KBM-7 (cell line): ENCODE measurements at regions not wholly inside any gene's neighbourhood (a gene's known extent, or its start where the extent isn't known, plus 50 kb on each side); places are given as distances from the start of the nearest gene placed in this dataset.

Experiments
- DNase-seq: peaks from one replicate; pipeline ENCODE4 v3.0.0-alpha.2; 2015
- in situ Hi-C: fragments of 300-500 bp; cut with MboI; formaldehyde crosslinking; loops from 2 replicates; pipeline ENCODE4 v1.14.3; 2020; ENCODE audit warnings: low sequenced_read_pairs, low pct_unique_long_range_greater_than_20kb, mixed read lengths

GRCh38 chr10:80739963-80740715 lies 202.4 kb downstream of the SH2D4B start:
- no peak for DNase-seq
- in situ Hi-C loops, result no loop called here

- DNase-seq, result no peak
- in situ Hi-C loops, result no loop called here
Measured at GRCh38 chr10:80741278-80741677, 203.6 kb downstream of the SH2D4B start.

GRCh38 chr10:80750268-80750667 lies 212.6 kb downstream of the SH2D4B start:
- DNase-seq, result no peak
- in situ Hi-C loops, result no loop called here

GRCh38 chr10:80751940-80752339 lies 214.2 kb downstream of the SH2D4B start:
- DNase-seq, result no peak
- in situ Hi-C loops, result no loop called here

- DNase-seq, result no peak
- in situ Hi-C loops, result no loop called here
Measured at GRCh38 chr10:80753612-80754011, 215.9 kb downstream of the SH2D4B start.

- DNase-seq, result no peak
- in situ Hi-C loops, result no loop called here
Measured at GRCh38 chr10:80755893-80756292, 218.2 kb downstream of the SH2D4B start.

- in situ Hi-C loops, result no loop called here
- no peak for DNase-seq
Measured at GRCh38 chr10:80759693-80760092, 222.0 kb downstream of the SH2D4B start.

- in situ Hi-C loops, result no loop called here
- DNase-seq, result no peak
Measured at GRCh38 chr10:80760914-80761371, 223.2 kb downstream of the SH2D4B start.

GRCh38 chr10:80767963-80768362 lies 230.3 kb downstream of the SH2D4B start:
- in situ Hi-C loops, result no loop called here

GRCh38 chr10:80769700-80770160 lies 232.0 kb downstream of the SH2D4B start:
- in situ Hi-C loops, result no loop called here
- no peak for DNase-seq

More at GRCh38 chr10:80767963-80768362, 230.3 kb downstream of the SH2D4B start:
- no peak for DNase-seq

- in situ Hi-C loops, result no loop called here
- no peak for DNase-seq
Measured at GRCh38 chr10:80770239-80770638, 232.5 kb downstream of the SH2D4B start.

GRCh38 chr10:80771285-80771684 lies 233.6 kb downstream of the SH2D4B start:
- DNase-seq, result no peak
- in situ Hi-C loops, result no loop called here

GRCh38 chr10:80771902-80772555 lies 234.3 kb downstream of the SH2D4B start:
- in situ Hi-C loops, result no loop called here
- peak; percentile 1 for DNase-seq

GRCh38 chr10:80772596-80772995 lies 234.9 kb downstream of the SH2D4B start:
- in situ Hi-C loops, result no loop called here
- no peak for DNase-seq

- DNase-seq, result no peak
- in situ Hi-C loops, result no loop called here
Measured at GRCh38 chr10:80784695-80785094, 247.0 kb downstream of the SH2D4B start.

GRCh38 chr10:80786322-80786721 lies 248.6 kb downstream of the SH2D4B start:
- DNase-seq, result no peak
- in situ Hi-C loops, result no loop called here

- in situ Hi-C loops, result no loop called here
- DNase-seq, result no peak
Measured at GRCh38 chr10:80787952-80788351, 250.2 kb downstream of the SH2D4B start.

- in situ Hi-C loops, result no loop called here
- no peak for DNase-seq
Measured at GRCh38 chr10:80794994-80795393, 257.3 kb downstream of the SH2D4B start.

GRCh38 chr10:80805343-80806020 lies 267.8 kb downstream of the SH2D4B start:
- no peak for DNase-seq
- in situ Hi-C loops, result no loop called here

- in situ Hi-C loops, result no loop called here
- DNase-seq, result no peak
Measured at GRCh38 chr10:80814147-80814652, 276.5 kb downstream of the SH2D4B start.
